Calu3 (cell line): ENCODE measurements at regions not wholly inside any gene's neighbourhood (a gene's known extent, or its start where the extent isn't known, plus 50 kb on each side); places are given as distances from the start of the nearest gene placed in this dataset.

Experiments used
- BruUV-seq: library from RNA; stranded (reverse); fragments of 400-500 nt; replicated peaks from 2 replicates; lab custom pipeline; 2021; lab: Mats Ljungman, UMichigan
- CTCF ChIA-PET: fragments of 300-600 bp; sonication (Branson Sonifier 250); formaldehyde crosslinking; loops from one replicate; lab custom pipeline; 2022; ENCODE audit warnings: antibody characterized with exemption; lab: Charles Lee
- DNase-seq: peaks from one replicate; pipeline ENCODE4 v3.0.0; 2022
- H3K27ac Mint-ChIP-seq: one replicate; pipeline ENCODE4 v1.8.0; 2022; ENCODE audit warnings: mixed read lengths; ENCODE audit not compliant: unreplicated experiment
- H3K27me3 Mint-ChIP-seq: one replicate; pipeline ENCODE4 v1.8.0; 2022; ENCODE audit warnings: mixed read lengths; ENCODE audit not compliant: unreplicated experiment
- H3K36me3 Mint-ChIP-seq: one replicate; pipeline ENCODE4 v1.8.0; 2022; ENCODE audit warnings: mild to moderate bottlenecking, moderate library complexity, mixed read lengths; ENCODE audit not compliant: insufficient read depth, unreplicated experiment
- H3K4me1 Mint-ChIP-seq: one replicate; pipeline ENCODE4 v1.8.0; 2022; ENCODE audit warnings: mild to moderate bottlenecking, low read depth, mixed read lengths; ENCODE audit not compliant: unreplicated experiment
- H3K4me3 Mint-ChIP-seq: one replicate; pipeline ENCODE4 v1.8.0; 2022; ENCODE audit warnings: mild to moderate bottlenecking, low read depth, moderate library complexity, mixed read lengths; ENCODE audit not compliant: unreplicated experiment
- H3K9me3 Mint-ChIP-seq: one replicate; pipeline ENCODE4 v1.8.0; 2022; ENCODE audit warnings: low read depth, mixed read lengths; ENCODE audit not compliant: unreplicated experiment
- intact Hi-C: fragments of 100-400 bp; cut with micrococcal nuclease; formaldehyde crosslinking; loops from one replicate; pipeline ENCODE4 v1.10.0; 2022; ENCODE audit not compliant: unreplicated experiment
- TF ChIP-seq, protein P1 (sequence below): fragments of 200-600 bp; IDR thresholded peaks from one replicate; pipeline ENCODE4 v1.8.0; 2022; ENCODE audit warnings: antibody characterized with exemption; ENCODE audit not compliant: unreplicated experiment

GRCh38 chr16:35631261-35631945 is 2172.0 kb downstream of the TP53TG3F start:
- no peak for DNase-seq
- no peak overlapping the region for H3K4me3 Mint-ChIP-seq
- peaks cover 15% of the 10 kb centered on the region for H3K9me3 Mint-ChIP-seq
- no peak overlapping the region for H3K27ac Mint-ChIP-seq
- CTCF ChIA-PET, result no interaction called here
- intact Hi-C loops, result no loop called here
- H3K4me1 Mint-ChIP-seq, result no peaks in the 10 kb centered on the region
- TF ChIP-seq, protein P1, sequence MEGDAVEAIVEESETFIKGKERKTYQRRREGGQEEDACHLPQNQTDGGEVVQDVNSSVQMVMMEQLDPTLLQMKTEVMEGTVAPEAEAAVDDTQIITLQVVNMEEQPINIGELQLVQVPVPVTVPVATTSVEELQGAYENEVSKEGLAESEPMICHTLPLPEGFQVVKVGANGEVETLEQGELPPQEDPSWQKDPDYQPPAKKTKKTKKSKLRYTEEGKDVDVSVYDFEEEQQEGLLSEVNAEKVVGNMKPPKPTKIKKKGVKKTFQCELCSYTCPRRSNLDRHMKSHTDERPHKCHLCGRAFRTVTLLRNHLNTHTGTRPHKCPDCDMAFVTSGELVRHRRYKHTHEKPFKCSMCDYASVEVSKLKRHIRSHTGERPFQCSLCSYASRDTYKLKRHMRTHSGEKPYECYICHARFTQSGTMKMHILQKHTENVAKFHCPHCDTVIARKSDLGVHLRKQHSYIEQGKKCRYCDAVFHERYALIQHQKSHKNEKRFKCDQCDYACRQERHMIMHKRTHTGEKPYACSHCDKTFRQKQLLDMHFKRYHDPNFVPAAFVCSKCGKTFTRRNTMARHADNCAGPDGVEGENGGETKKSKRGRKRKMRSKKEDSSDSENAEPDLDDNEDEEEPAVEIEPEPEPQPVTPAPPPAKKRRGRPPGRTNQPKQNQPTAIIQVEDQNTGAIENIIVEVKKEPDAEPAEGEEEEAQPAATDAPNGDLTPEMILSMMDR, result no peak
- no TSS peak for BruUV-seq
- H3K36me3 Mint-ChIP-seq, result no peaks in the 10 kb centered on the region
- no peaks in the 10 kb centered on the region for H3K27me3 Mint-ChIP-seq

DNA sequence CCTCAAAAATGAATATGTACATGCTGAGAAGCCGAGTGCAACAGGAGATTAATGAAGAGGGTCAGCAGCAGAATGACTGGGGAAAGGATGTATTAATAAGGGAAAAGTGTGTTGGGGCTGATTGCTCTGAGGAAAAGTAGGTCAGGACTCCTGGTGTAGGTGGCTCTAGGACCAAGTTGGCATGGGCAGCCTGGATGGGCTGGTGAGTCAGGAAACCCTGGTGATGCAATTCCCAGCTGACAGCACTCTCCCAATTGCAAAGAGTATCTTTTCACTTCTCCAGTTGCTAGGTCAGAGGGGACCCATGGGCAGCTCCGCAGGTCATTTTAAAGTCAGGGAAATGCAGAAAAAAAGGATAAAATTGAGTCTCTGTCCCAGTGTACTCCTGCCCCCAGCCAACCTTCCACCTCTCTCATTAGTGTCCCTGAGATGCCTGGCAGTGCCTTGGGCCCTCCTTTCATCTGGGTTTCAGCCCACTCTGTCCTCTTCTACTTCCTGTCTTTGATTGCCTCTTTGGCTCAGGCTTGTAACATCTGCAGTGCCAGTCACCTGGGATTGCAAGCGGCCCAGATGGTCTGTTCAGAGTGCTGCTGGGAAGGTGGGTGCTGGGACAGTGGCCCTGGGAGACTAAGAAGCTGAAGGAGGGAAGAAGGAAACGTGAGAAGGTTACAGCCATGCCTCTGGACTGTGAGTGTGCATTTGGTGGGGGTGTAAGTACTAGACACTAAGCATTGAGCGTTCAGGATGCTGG is 2177.2 kb downstream of the TP53TG3F start:
- Mint-ChIP-seq H3K27ac (no peak overlapping the region), H3K4me3 (no peak overlapping the region), H3K36me3 (no peaks in the 10 kb centered on the region), H3K27me3 (no peaks in the 10 kb centered on the region), H3K9me3 (peaks cover 17% of the 10 kb centered on the region), H3K4me1 (no peaks in the 10 kb centered on the region)
- CTCF ChIA-PET, result no interaction called here
- intact Hi-C loops, result no loop called here
- BruUV-seq, result no TSS peak
- no peak for DNase-seq
- TF ChIP-seq, protein P1, result no peak

DNA sequence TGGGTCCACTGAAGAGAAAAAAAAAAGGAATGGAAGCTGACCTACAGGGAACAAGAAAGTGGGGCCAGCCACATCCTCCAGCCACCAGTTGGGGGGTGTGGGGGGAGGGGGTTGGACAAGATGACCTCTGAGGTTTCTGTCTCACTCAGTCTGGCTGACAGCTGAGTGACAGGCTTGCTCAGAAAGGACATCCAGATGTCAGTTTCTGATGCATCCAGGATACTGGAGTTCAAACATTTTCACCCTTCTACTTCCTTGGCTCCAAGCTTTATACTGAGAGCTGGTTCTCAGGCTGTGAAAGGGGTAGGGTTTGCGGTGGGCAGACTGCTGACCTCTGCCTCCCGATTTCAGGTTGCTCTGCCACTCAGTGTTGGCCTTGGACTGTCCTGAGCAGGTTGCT is 2178.3 kb downstream of the TP53TG3F start:
- Mint-ChIP-seq H3K36me3 (no peaks in the 10 kb centered on the region), H3K9me3 (peaks cover 15% of the 10 kb centered on the region), H3K27ac (no peak overlapping the region), H3K27me3 (no peaks in the 10 kb centered on the region), H3K4me3 (no peak overlapping the region), H3K4me1 (no peaks in the 10 kb centered on the region)
- TF ChIP-seq, protein P1, result no peak
- CTCF ChIA-PET, result no interaction called here
- no TSS peak for BruUV-seq
- DNase-seq, result no peak
- intact Hi-C loops, result no loop called here

DNA sequence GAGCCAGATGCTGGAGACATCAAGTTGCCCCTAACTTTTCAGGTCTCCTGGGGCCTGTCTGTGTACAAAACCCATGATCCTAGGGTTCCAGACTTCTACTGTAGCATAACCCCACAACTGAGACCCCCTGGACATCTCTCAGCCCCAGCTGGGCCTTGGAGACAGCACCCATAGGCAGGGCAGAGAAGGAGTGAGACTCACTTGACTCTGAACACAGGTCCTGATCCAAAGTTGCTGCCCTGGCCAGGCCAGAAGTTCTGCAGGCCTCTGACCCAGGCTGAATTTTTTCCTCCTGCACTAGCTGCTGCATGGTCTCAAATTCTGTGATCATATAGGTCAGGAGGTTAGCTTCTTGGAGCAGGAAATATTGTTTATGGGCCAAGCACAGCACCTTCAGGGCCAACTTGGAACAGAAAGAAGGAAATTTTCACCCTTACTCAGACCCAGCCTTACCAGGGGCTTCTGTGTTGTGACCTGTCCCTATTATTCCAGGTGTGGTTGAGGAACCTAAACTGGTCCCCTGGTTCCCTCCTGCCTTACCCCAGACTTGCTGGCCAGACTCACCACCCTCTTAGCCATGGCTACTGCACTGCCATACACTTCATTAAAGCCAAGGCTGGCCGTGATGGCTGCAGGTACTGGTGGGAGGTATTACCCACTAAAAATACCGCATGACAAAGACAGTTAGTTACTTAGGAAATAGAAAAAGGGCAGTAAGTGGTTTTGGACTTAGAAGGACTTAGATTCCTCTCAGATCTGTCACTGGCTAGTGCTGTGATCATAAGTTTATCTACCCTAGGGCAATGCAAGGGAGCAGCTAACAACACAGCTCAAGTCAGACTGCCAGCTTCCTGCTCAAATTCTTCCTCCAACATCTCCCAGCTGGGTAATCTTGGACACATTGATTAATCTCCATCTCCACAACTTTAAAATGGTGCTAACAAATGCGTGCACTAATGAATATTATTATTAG is 2180.1 kb downstream of the TP53TG3F start:
- Mint-ChIP-seq H3K27ac (no peak overlapping the region), H3K4me3 (no peak overlapping the region), H3K36me3 (no peaks in the 10 kb centered on the region), H3K9me3 (peaks cover 18% of the 10 kb centered on the region), H3K4me1 (no peaks in the 10 kb centered on the region), H3K27me3 (no peaks in the 10 kb centered on the region)
- intact Hi-C loops, result no loop called here
- DNase-seq, result no peak
- BruUV-seq, result no TSS peak
- CTCF ChIA-PET, result interaction anchor here (0.6 kb wide), 1 partner anchor 57 kb away, joined by 7 read pairs; no protein-coding TSS in a partner anchor
- TF ChIP-seq, protein P1, result no peak
